DOHH2 (cell line): ENCODE measurements at regions not wholly inside any gene's neighbourhood (a gene's known extent, or its start where the extent isn't known, plus 50 kb on each side); places are given as distances from the start of the nearest gene placed in this dataset.

Experiments
- H3F3A ChIP-seq: fragments of 200-600 bp; sonication (generic), shearing (Covaris generic); 2 replicates; pipeline ENCODE4 v1.6.0; 2016; ENCODE audit warnings: antibody characterized with exemption, mild to moderate bottlenecking; ENCODE audit not compliant: control insufficient read depth, insufficient read depth
- H3K27ac ChIP-seq: fragments of 200-600 bp; sonication (generic); 2 replicates; pipeline ENCODE4 v1.5.1; 2014; ENCODE audit warnings: low read depth, mild to moderate bottlenecking, low read length, moderate library complexity
- H3K27me3 ChIP-seq: fragments of 200-600 bp; sonication (generic); 2 replicates; pipeline ENCODE4 v1.6.1; 2014; ENCODE audit warnings: mild to moderate bottlenecking, low read length, mixed read lengths; ENCODE audit not compliant: control insufficient read depth
- H3K36me3 ChIP-seq: fragments of 200-600 bp; sonication (generic); 2 replicates; pipeline ENCODE4 v1.6.1; 2014; ENCODE audit warnings: mild to moderate bottlenecking, low read length, moderate library complexity, mixed read lengths; ENCODE audit not compliant: control insufficient read depth
- H3K4me1 ChIP-seq: fragments of 200-600 bp; sonication (generic); 2 replicates; pipeline ENCODE4 v1.6.1; 2014; ENCODE audit warnings: mild to moderate bottlenecking, low read length, mixed read lengths; ENCODE audit not compliant: control insufficient read depth
- H3K4me2 ChIP-seq: fragments of 200-600 bp; sonication (generic); 2 replicates; pipeline ENCODE4 v1.6.0; 2014; ENCODE audit warnings: mild to moderate bottlenecking, low read length, moderate library complexity
- H3K4me3 ChIP-seq: fragments of 200-600 bp; sonication (generic); 2 replicates; pipeline ENCODE4 v1.5.1; 2014; ENCODE audit warnings: mild to moderate bottlenecking, low read length, mixed read lengths
- H3K79me2 ChIP-seq: fragments of 200-600 bp; sonication (generic); 2 replicates; pipeline ENCODE4 v1.6.1; 2014; ENCODE audit warnings: mild to moderate bottlenecking, low read length, mixed read lengths; ENCODE audit not compliant: control insufficient read depth
- H3K9me2 ChIP-seq: fragments of 200-600 bp; sonication (generic); replicated peaks from 2 replicates; pipeline ENCODE4 v1.6.1; 2014; ENCODE audit warnings: mild to moderate bottlenecking, low read length, mixed read lengths; ENCODE audit not compliant: control insufficient read depth
- H3K9me3 ChIP-seq: fragments of 200-600 bp; sonication (generic); 2 replicates; pipeline ENCODE4 v1.6.1; 2014; ENCODE audit warnings: antibody characterized with exemption, low read length, mixed read lengths; ENCODE audit not compliant: control insufficient read depth, insufficient read depth
- H4K20me1 ChIP-seq: fragments of 200-600 bp; sonication (generic); 2 replicates; pipeline ENCODE4 v1.6.0; 2014; ENCODE audit warnings: low read depth, mild to moderate bottlenecking, antibody characterized with exemption, low read length, moderate library complexity; ENCODE audit not compliant: control insufficient read depth, insufficient read depth
- CTCF ChIP-seq: fragments of 200-600 bp; sonication (generic); IDR thresholded peaks from one replicate; pipeline ENCODE4 v1.5.1; 2014; ENCODE audit warnings: antibody characterized with exemption, mild to moderate bottlenecking, low read depth, low read length; ENCODE audit not compliant: poor library complexity, severe bottlenecking
- EZH2phosphoT487 ChIP-seq: fragments of 200-600 bp; sonication (generic); IDR thresholded peaks from 2 replicates; pipeline ENCODE4 v1.6.1; 2017; ENCODE audit warnings: borderline replicate concordance, mild to moderate bottlenecking, antibody characterized with exemption, low read length, moderate library complexity, mixed read lengths

GRCh38 chr15:31573759-31574158 lies 247.1 kb downstream of the KLF13 start:
- no peak overlapping the region for H3K27ac ChIP-seq
- H3K27me3 ChIP-seq, result peaks cover 30% of the 10 kb centered on the region
- no peaks in the 10 kb centered on the region for H3K4me1 ChIP-seq
- no peaks in the 10 kb centered on the region for H3K79me2 ChIP-seq
- H3F3A ChIP-seq, result no peaks in the 10 kb centered on the region
- no peak overlapping the region for H3K4me3 ChIP-seq
- H3K9me3 ChIP-seq, result no peaks in the 10 kb centered on the region
- TF ChIP-seq EZH2phosphoT487, result no peak
- no peak for TF ChIP-seq CTCF
- H3K9me2 ChIP-seq, result no peaks in the 10 kb centered on the region
- H4K20me1 ChIP-seq, result no peaks in the 10 kb centered on the region
- H3K4me2 ChIP-seq, result no peak overlapping the region
- H3K36me3 ChIP-seq, result no peaks in the 10 kb centered on the region

- TF ChIP-seq EZH2phosphoT487 (no peak), CTCF (no peak)
- no peaks in the 10 kb centered on the region for H3F3A ChIP-seq
- H3K27ac ChIP-seq, result no peak overlapping the region
- H3K9me3 ChIP-seq, result no peaks in the 10 kb centered on the region
- no peaks in the 10 kb centered on the region for H3K4me1 ChIP-seq
- H3K79me2 ChIP-seq, result no peaks in the 10 kb centered on the region
- no peak overlapping the region for H3K4me2 ChIP-seq
- no peaks in the 10 kb centered on the region for H3K9me2 ChIP-seq
- H3K4me3 ChIP-seq, result no peak overlapping the region
- H3K36me3 ChIP-seq, result no peaks in the 10 kb centered on the region
- no peaks in the 10 kb centered on the region for H4K20me1 ChIP-seq
- peaks cover 30% of the 10 kb centered on the region for H3K27me3 ChIP-seq
These were observed 248.1 kb downstream of the KLF13 start for GRCh38 chr15:31574766-31575165.

GRCh38 chr15:31577108-31577507 lies 250.5 kb downstream of the KLF13 start:
- no peaks in the 10 kb centered on the region for H3K36me3 ChIP-seq
- no peak overlapping the region for H3K27ac ChIP-seq
- no peaks in the 10 kb centered on the region for H3K9me3 ChIP-seq
- H3K4me1 ChIP-seq, result no peaks in the 10 kb centered on the region
- no peaks in the 10 kb centered on the region for H3K79me2 ChIP-seq
- no peak overlapping the region for H3K4me2 ChIP-seq
- no peaks in the 10 kb centered on the region for H4K20me1 ChIP-seq
- no peaks in the 10 kb centered on the region for H3F3A ChIP-seq
- TF ChIP-seq EZH2phosphoT487 (no peak), CTCF (no peak)
- H3K4me3 ChIP-seq, result no peak overlapping the region
- H3K9me2 ChIP-seq, result no peaks in the 10 kb centered on the region
- peaks cover 30% of the 10 kb centered on the region for H3K27me3 ChIP-seq

- no peak overlapping the region for H3K27ac ChIP-seq
- H3K4me1 ChIP-seq, result no peaks in the 10 kb centered on the region
- H3K4me3 ChIP-seq, result no peak overlapping the region
- H3F3A ChIP-seq, result no peaks in the 10 kb centered on the region
- no peaks in the 10 kb centered on the region for H4K20me1 ChIP-seq
- H3K9me2 ChIP-seq, result no peaks in the 10 kb centered on the region
- TF ChIP-seq CTCF (no peak), EZH2phosphoT487 (no peak)
- no peaks in the 10 kb centered on the region for H3K79me2 ChIP-seq
- H3K9me3 ChIP-seq, result no peaks in the 10 kb centered on the region
- H3K4me2 ChIP-seq, result no peak overlapping the region
- H3K36me3 ChIP-seq, result no peaks in the 10 kb centered on the region
- peaks cover 16% of the 10 kb centered on the region for H3K27me3 ChIP-seq
These were observed 252.6 kb downstream of the KLF13 start for GRCh38 chr15:31579282-31579681.
